Aorta (tissue), 5 donors: ENCODE measurements at regions not wholly inside any gene's neighbourhood (a gene's known extent, or its start where the extent isn't known, plus 50 kb on each side); places are given as distances from the start of the nearest gene placed in this dataset.
"Not testable (repeated sequence)": the region's sequence is repeated elsewhere in the genome, so short reads cannot be mapped to it uniquely, and the experiment has no call there.

Experiments used
- ATAC-seq: fragments of 200-7000 bp; cut with Tn5 transposase; one replicate; pipeline ENCODE4 v1.9.1; 2022; ENCODE audit warnings: moderate library complexity; ENCODE audit not compliant: low FRiP score
- DNase-seq, 2 donors: peaks; one replicate each; pipeline ENCODE4 v3.0.0-alpha.2; 2020
- H3K27ac ChIP-seq, 2 donors: one replicate each; pipeline ENCODE4 v1.5.1; 2013; ENCODE audit warnings: low read length in 2 of 2, mild to moderate bottlenecking in 2 of 2, moderate library complexity in 2 of 2, control low read depth in 1 of 2, inconsistent platforms in 1 of 2, low read depth in 1 of 2
- H3K27me3 ChIP-seq, 2 donors: one replicate each; pipeline ENCODE4 v1.6.1; 2013; ENCODE audit warnings: control low read depth in 1 of 2, low read length in 1 of 2, mild to moderate bottlenecking in 1 of 2, moderate library complexity in 1 of 2; ENCODE audit not compliant: insufficient read depth in 2 of 2, control insufficient read depth in 1 of 2
- H3K36me3 ChIP-seq, 2 donors: one replicate each; pipeline ENCODE4 v1.6.1; 2013; ENCODE audit warnings: control low read depth in 1 of 2, low read length in 1 of 2, mild to moderate bottlenecking in 1 of 2; ENCODE audit not compliant: insufficient read depth in 2 of 2, control insufficient read depth in 1 of 2
- H3K4me1 ChIP-seq, 2 donors: one replicate each; pipeline ENCODE4 v1.6.1; 2013; ENCODE audit warnings: low read length in 2 of 2, control low read depth in 1 of 2, mild to moderate bottlenecking in 1 of 2, moderate library complexity in 1 of 2; ENCODE audit not compliant: insufficient read depth in 2 of 2, control insufficient read depth in 1 of 2
- H3K4me3 ChIP-seq, 2 donors: one replicate each; pipeline ENCODE4 v1.5.1; 2013; ENCODE audit warnings: low read length in 2 of 2, control low read depth in 1 of 2, mild to moderate bottlenecking in 1 of 2
- H3K9me3 ChIP-seq: one replicate; pipeline ENCODE4 v1.6.1; 2013; ENCODE audit warnings: mild to moderate bottlenecking, low read length; ENCODE audit not compliant: control insufficient read depth
- WGBS, 2 donors: extraction: QIAGEN DNeasy Blood & Tissue Kit; methylation state at CpG; one replicate each; pipeline ENCODE4 v1.1.7; 2013; 5-methylcytosine and 5-hydroxymethylcytosine counted together
- intact Hi-C, 2 donors: fragments of 100-400 bp; cut with DNase I; formaldehyde crosslinking; loops; one replicate each; pipeline versions ENCODE4 v1.14.2 to v1.15.0; 2022
- donor health status: healthy with polysubstance abuse.
- donor health status: Bipolar disorder and iron deficiency.
- donor health status: DM: no; HTN: no; CAD: no.
- donor health status: DM: no; HTN: no; CAD: no.
- donor health status: DM: yes; HTN: yes; CAD: no.

DNA sequence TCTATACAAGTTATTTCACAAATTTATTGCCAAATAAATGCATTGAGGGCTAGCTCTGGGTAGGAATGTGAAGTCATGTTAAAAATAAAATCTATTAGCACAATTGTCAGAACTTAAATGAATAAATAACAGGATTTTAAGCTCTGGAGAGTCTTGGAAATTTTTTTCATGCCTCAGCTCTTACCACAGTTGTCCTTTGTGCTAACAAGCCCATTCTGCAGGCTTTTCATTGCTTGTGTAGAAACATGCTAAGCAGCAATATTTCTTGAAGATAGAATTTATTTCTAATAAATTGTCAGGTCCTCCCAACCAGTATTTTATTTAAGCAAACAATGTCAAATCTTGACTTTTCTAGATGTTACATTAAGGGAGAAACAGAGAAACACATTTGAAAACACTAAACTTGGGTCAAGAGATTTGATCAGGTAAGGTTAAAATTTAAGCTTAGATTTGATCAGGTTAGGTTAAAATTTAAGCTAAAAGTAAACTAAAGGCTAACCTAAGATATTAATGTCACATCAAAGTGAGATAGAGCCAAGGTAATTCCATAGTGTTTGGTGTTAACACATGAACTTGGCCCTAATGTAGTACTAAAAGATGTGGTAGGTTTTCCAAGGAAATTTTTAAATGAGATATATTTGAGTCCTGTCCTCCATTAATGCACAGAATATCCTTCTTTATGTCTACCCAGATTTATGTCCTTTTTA lies 179.1 kb upstream of the IL1RAPL1 start:
- no peaks in the 10 kb centered on the region for H3K4me1 ChIP-seq
- no peak for DNase-seq
- no peak overlapping the region for H3K27ac ChIP-seq
- no peak for ATAC-seq
- no peaks in the 10 kb centered on the region for H3K27me3 ChIP-seq
- H3K4me3 ChIP-seq = no peak overlapping the region
- intact Hi-C loops = no loop called here
- no peaks in the 10 kb centered on the region for H3K9me3 ChIP-seq
- no peaks in the 10 kb centered on the region for H3K36me3 ChIP-seq

DNA sequence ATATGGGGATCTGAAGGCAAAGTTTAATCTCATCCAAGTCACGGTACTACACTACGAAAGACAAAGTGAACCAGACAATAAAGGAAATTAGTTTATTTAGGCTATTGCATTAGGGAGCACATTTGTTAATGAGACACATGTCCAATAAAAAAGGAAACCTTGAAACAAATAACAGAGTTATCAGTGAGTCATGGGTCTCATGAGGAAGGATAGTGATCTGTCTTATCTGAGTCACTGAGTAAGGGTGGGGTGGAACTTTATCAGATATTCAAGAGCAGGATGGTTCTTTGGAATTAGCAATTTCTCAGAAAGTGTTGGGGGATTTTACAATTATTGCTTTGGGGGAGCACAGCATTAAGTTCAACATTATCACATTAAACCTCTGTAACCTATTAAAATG lies 188.9 kb upstream of the IL1RAPL1 start:
- ATAC-seq (no peak), DNase-seq (no peak)
- H3K9me3 ChIP-seq = no peaks in the 10 kb centered on the region
- intact Hi-C loops = no loop called here
- WGBS, 2 donors = 82 to 85% methylated on average over 2 of the region's 2 CpGs
- no peak overlapping the region for H3K27ac ChIP-seq
- H3K4me1 ChIP-seq = no peaks in the 10 kb centered on the region
- no peaks in the 10 kb centered on the region for H3K27me3 ChIP-seq
- no peak overlapping the region for H3K4me3 ChIP-seq
- H3K36me3 ChIP-seq = no peaks in the 10 kb centered on the region

DNA sequence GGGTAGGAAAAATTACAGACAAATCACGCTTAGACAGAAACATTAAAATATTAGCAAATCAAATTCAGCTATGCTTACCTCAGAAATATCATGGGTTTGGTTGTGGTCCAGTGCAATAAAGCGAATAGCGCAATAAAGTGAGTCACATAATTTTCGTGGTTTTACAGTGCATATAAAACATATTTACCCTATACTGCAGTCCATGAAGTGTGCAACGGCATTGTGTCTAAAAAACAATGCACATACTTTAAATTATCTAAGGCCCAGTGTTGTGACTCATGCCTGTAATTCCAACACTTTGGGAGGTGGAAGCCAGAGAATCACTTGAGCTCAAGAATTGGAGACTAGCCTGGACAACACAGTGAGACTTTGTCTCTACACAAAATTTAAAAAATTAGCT lies 195.7 kb upstream of the IL1RAPL1 start:
- intact Hi-C loops = no loop called here
- ATAC-seq (no peak), DNase-seq (no peak)
- Histone ChIP-seq H3K27ac (no peak overlapping the region), H3K4me3 (no peak overlapping the region), H3K36me3 (no peaks in the 10 kb centered on the region), H3K9me3 (no peaks in the 10 kb centered on the region), H3K4me1 (no peaks in the 10 kb centered on the region), H3K27me3 (no peaks in the 10 kb centered on the region)
- 88 to 94% methylated on average over 5 of the region's 5 CpGs for WGBS, 2 donors

DNA sequence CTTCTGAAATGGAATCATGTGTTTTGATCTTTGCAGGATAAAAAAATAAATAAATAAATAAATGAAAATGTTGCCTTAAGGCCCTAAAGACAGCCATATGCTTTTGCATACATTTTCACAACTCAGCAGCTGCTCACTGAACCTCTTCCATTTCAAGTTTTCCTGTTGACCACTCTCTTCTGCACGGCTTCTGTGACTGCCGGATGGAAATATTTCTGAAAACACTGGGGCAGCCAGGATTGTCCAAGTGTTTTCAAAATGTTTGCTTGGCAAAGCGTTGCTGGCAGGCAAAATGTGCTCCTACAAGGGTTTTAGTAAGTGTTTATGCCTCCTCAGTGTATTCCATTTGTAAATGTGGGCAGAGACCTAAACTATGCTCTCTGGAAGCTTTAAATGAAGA lies 208.1 kb upstream of the IL1RAPL1 start:
- Histone ChIP-seq H3K9me3 (no peaks in the 10 kb centered on the region), H3K4me3 (no peak overlapping the region), H3K27ac (no peak overlapping the region), H3K27me3 (no peaks in the 10 kb centered on the region), H3K36me3 (no peaks in the 10 kb centered on the region), H3K4me1 (no peaks in the 10 kb centered on the region)
- no peak for ATAC-seq
- 25 to 42% methylated on average over 3 of the region's 3 CpGs for WGBS, 2 donors
- DNase-seq = no peak
- intact Hi-C loops = no loop called here

DNA sequence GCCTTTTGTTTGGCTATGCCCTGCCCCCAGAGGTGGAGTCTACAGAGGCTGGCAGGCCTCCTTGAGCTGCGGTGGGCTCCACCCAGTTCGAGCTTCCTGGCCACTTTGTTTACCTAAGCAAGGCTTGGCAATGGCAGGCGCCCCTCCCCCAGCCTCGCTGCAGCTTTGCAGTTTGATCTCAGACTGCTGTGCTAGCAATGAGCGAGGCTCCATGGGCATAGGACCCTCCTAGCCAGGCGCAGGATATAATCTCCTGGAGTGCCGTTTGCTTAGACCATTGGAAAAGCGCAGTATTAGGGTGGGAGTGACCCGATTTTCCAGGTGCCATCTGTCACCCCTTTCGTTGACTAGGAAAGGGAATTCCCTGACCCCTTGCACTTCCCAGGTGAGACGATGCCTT lies 219.6 kb upstream of the IL1RAPL1 start:
- intact Hi-C loops, H3K27ac ChIP-seq, H3K9me3 ChIP-seq, H3K27me3 ChIP-seq, H3K4me1 ChIP-seq, DNase-seq, H3K4me3 ChIP-seq, H3K36me3 ChIP-seq, ATAC-seq: not testable (repeated sequence)
- 79 to 93% methylated on average over 11 of the region's 11 CpGs for whole genome bisulfite sequencing, 2 donors

DNA sequence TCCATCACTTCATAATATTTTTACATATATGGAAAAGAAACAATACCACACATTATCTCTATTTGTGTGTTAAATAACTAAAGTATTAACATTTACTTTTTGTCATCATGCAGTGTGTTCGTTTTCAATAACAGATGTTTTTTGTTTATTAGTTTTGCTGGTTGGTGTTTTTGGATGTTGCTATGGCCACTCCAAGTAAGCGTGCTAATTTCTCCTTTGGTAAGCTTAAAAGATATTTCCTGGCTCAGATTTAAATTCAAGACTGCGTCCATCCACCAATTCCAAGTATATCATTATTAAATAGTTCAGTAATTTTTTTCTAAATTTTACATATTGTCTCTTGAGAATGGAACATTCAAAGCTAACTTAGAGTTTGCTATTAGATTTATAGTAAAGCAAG lies 235.4 kb upstream of the IL1RAPL1 start:
- intact Hi-C loops = no loop called here
- Histone ChIP-seq H3K36me3 (no peaks in the 10 kb centered on the region), H3K27me3 (no peaks in the 10 kb centered on the region), H3K9me3 (no peaks in the 10 kb centered on the region), H3K4me3 (no peak overlapping the region), H3K4me1 (no peaks in the 10 kb centered on the region), H3K27ac (no peak overlapping the region)
- ATAC-seq (no peak), DNase-seq (no peak)
- 57 to 70% methylated on average over 3 of the region's 3 CpGs for WGBS, 2 donors

DNA sequence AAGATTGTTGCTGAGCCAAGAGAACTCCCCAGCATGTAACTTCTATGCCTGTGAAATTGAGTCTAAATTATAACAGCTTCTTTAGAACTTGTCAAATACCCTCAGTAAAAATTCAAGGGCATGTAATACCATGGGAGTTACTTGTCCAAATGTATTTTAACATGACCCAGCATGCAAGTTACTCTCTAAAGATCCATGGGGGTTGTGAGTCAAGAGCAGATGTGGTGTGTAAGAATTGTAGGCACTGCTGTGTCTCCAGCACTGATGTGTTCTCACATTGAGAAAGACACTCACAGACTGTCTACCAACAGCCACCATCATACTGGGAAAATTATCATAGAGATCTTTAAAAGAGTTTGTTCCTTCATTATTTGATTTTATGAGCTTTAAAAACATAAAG lies 237.4 kb upstream of the IL1RAPL1 start:
- H3K4me1 ChIP-seq = no peaks in the 10 kb centered on the region
- H3K4me3 ChIP-seq = no peak overlapping the region
- no peak overlapping the region for H3K27ac ChIP-seq
- intact Hi-C loops = no loop called here
- no peaks in the 10 kb centered on the region for H3K36me3 ChIP-seq
- no peak for ATAC-seq
- no peaks in the 10 kb centered on the region for H3K9me3 ChIP-seq
- no peaks in the 10 kb centered on the region for H3K27me3 ChIP-seq
- no peak for DNase-seq

DNA sequence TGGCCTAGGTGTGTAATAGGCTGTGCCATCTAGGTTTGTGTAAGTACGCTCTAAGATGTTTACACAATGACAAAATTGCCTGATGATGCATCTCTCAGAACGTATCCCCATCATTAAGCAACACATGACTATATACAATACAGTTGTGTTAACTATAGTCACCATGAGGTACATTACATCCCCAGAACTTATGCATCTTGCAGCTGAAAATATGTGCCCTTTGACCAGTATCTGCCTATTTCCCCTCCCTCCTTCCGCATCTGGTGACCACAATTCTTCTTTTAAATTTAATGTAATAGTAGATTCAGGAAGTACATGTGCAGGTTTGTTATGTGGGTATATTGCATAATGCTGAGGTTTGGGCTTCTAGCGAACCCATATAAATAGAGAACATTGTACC lies 239.8 kb upstream of the IL1RAPL1 start:
- Histone ChIP-seq H3K27me3 (no peaks in the 10 kb centered on the region), H3K4me3 (no peak overlapping the region), H3K9me3 (no peaks in the 10 kb centered on the region), H3K36me3 (no peaks in the 10 kb centered on the region), H3K27ac (no peak overlapping the region), H3K4me1 (no peaks in the 10 kb centered on the region)
- ATAC-seq (no peak), DNase-seq (no peak)
- intact Hi-C loops = no loop called here
- WGBS, 2 donors = 79 to 89% methylated on average over 4 of the region's 4 CpGs

DNA sequence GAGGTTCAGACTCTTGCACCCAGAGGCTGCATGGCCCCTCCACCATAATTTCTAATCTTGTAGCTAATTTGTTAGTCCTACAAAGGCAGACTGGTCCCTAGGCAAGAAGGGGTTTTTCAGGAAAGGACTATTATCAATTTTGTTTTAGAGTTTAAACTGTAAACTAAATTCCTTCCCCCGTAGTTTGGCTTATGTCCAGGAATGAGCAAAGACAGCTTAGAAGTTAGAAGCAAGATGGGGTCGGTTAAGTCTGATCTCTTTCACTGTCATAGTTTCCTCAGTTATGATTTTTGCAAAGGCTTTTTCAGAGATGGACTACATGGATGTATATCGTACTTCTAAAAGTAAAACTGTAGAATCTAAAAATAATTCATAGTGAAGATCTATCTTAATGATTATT lies 258.1 kb upstream of the IL1RAPL1 start:
- intact Hi-C loops = loop anchor here in 1 of 2 donors (10.0 kb wide), 1 partner anchor 64 kb away; no protein-coding TSS in a partner anchor
- H3K9me3 ChIP-seq = no peaks in the 10 kb centered on the region
- no peak for ATAC-seq
- DNase-seq = no peak
- H3K36me3 ChIP-seq = no peaks in the 10 kb centered on the region
- no peaks in the 10 kb centered on the region for H3K4me1 ChIP-seq
- H3K27ac ChIP-seq = no peak overlapping the region
- no peaks in the 10 kb centered on the region for H3K27me3 ChIP-seq
- no peak overlapping the region for H3K4me3 ChIP-seq
- 9 to 23% methylated on average over 3 of the region's 3 CpGs for WGBS, 2 donors
